ENCODE measurements at regions not wholly inside any gene's neighbourhood (a gene's known extent, or its start where the extent isn't known, plus 50 kb on each side); places are given as distances from the start of the nearest gene placed in this dataset.

GRCh38 chr5:133679534-133679933 lies 67.2 kb upstream of the FSTL4 start:
- TF ChIP-seq TARDBP (IDR thresholded peaks at IDR 0.05) (no peak), BHLHE40 (IDR thresholded peaks at IDR 0.05; ENCODE audit: borderline replicate concordance) (no peak), SP1 (IDR thresholded peaks at IDR 0.05) (no peak), ARNT (IDR thresholded peaks at IDR 0.05) (no peak), SUZ12 (IDR thresholded peaks at IDR 0.05) (no peak)

Data from HEK293T (cell line).